PC-9 (cell line): ENCODE measurements at regions not wholly inside any gene's neighbourhood (a gene's known extent, or its start where the extent isn't known, plus 50 kb on each side); places are given as distances from the start of the nearest gene placed in this dataset.

ENCODE experiments used
- EZH2 ChIP-seq: fragments of 200-600 bp; sonication (generic); IDR thresholded peaks from 2 replicates; pipeline ENCODE4 v1.8.0; 2017; ENCODE audit warnings: antibody characterized with exemption, low read depth
- TF ChIP-seq, protein P1 (sequence below): fragments of 200-600 bp; sonication (generic); conservative IDR thresholded peaks from 2 replicates; pipeline ENCODE4 v1.6.1; 2017; ENCODE audit warnings: mixed run types, antibody characterized with exemption, mild to moderate bottlenecking, moderate library complexity

DNA sequence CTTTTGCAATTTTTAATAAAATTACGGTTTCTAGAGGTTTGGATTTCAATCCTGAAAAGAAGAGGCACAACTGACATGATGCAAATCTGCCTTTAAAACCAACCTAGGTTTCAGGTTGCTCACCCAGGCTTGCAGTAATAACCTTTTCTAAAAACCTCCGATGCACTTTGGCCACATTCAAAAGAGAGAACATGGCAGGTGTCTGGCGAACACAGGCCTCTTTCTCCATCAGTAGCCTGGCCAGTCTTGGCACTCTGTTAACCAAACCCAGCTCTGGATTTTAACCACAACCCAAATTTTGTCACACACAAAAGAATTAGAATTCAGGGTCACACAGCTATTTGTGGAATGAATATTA lies 55.8 kb upstream of the MAFB start:
- TF ChIP-seq, protein P1, sequence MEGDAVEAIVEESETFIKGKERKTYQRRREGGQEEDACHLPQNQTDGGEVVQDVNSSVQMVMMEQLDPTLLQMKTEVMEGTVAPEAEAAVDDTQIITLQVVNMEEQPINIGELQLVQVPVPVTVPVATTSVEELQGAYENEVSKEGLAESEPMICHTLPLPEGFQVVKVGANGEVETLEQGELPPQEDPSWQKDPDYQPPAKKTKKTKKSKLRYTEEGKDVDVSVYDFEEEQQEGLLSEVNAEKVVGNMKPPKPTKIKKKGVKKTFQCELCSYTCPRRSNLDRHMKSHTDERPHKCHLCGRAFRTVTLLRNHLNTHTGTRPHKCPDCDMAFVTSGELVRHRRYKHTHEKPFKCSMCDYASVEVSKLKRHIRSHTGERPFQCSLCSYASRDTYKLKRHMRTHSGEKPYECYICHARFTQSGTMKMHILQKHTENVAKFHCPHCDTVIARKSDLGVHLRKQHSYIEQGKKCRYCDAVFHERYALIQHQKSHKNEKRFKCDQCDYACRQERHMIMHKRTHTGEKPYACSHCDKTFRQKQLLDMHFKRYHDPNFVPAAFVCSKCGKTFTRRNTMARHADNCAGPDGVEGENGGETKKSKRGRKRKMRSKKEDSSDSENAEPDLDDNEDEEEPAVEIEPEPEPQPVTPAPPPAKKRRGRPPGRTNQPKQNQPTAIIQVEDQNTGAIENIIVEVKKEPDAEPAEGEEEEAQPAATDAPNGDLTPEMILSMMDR = no peak
- TF ChIP-seq EZH2 = no peak
